Naive thymus-derived CD4-positive, alpha-beta T cell (primary cell): ENCODE measurements at regions not wholly inside any gene's neighbourhood (a gene's known extent, or its start where the extent isn't known, plus 50 kb on each side); places are given as distances from the start of the nearest gene placed in this dataset.

Experiments
- ATAC-seq: fragments of 150-1000 bp; cut with Tn5 transposase; 2 replicates; pipeline ENCODE4 v1.10.0; 2021; ENCODE audit warnings: mild to moderate bottlenecking, moderate library complexity
- CTCF ChIA-PET: fragments of 350-600 bp; sonication (Branson Sonifier 250); formaldehyde crosslinking; loops from one replicate; lab custom pipeline; 2021; ENCODE audit warnings: antibody characterized with exemption; lab: Charles Lee
- POLR2A ChIA-PET: fragments of 350-600 bp; sonication (Branson Sonifier 250); formaldehyde crosslinking; loops from one replicate; lab custom pipeline; 2021; ENCODE audit warnings: antibody characterized with exemption, inconsistent platforms; lab: Charles Lee
- DNase-seq, 9 donors: peaks; one replicate each; pipeline versions ENCODE4 v3.0.0 to v3.0.0-alpha.2; 2020 to 2022; ENCODE audit warnings: mixed read lengths in 1 of 9
- H3K27ac ChIP-seq: one replicate; pipeline ENCODE4 v1.7.0; 2013; ENCODE audit warnings: mild to moderate bottlenecking, low read depth, low read length, moderate library complexity
- H3K27me3 ChIP-seq, 2 donors: one replicate each; pipeline ENCODE4 v1.7.0; 2013; ENCODE audit warnings: low read length in 2 of 2, mild to moderate bottlenecking in 2 of 2, moderate library complexity in 2 of 2; ENCODE audit not compliant: control insufficient read depth in 2 of 2, insufficient read depth in 2 of 2
- H3K36me3 ChIP-seq, 3 experiments: 1 replicate in 2 of 3; 2 replicates in 1 of 3; pipeline ENCODE4 v1.7.0; 2013; ENCODE audit warnings: low read length in 3 of 3, mild to moderate bottlenecking in 3 of 3, moderate library complexity in 1 of 3; ENCODE audit not compliant: insufficient read depth in 3 of 3, control insufficient read depth in 2 of 3
- H3K4me1 ChIP-seq, 2 donors: one replicate each; pipeline ENCODE4 v1.7.0; 2013; ENCODE audit warnings: low read length in 2 of 2, mild to moderate bottlenecking in 2 of 2, moderate library complexity in 1 of 2; ENCODE audit not compliant: control insufficient read depth in 2 of 2, insufficient read depth in 2 of 2
- H3K4me3 ChIP-seq: 2 replicates; pipeline ENCODE4 v1.7.0; 2013; ENCODE audit warnings: mild to moderate bottlenecking, low read length
- H3K9me3 ChIP-seq, 3 experiments: 1 replicate in 2 of 3; 2 replicates in 1 of 3; pipeline ENCODE4 v1.7.0; 2013; ENCODE audit warnings: low read length in 3 of 3; ENCODE audit not compliant: control insufficient read depth in 2 of 3
- H3K27ac Mint-ChIP-seq, 9 donors: one replicate each; pipeline ENCODE4 v1.8.0; 2020 to 2022; ENCODE audit warnings: mixed read lengths in 9 of 9, mild to moderate bottlenecking in 8 of 9, moderate library complexity in 5 of 9, inconsistent platforms in 2 of 9
- H3K27me3 Mint-ChIP-seq, 5 donors: one replicate each; pipeline ENCODE4 v1.8.0; 2021 to 2022; ENCODE audit warnings: mixed read lengths in 5 of 5, mild to moderate bottlenecking in 1 of 5
- H3K36me3 Mint-ChIP-seq, 5 donors: one replicate each; pipeline ENCODE4 v1.8.0; 2020 to 2022; ENCODE audit warnings: mixed read lengths in 5 of 5, mild to moderate bottlenecking in 3 of 5, inconsistent platforms in 1 of 5
- H3K4me1 Mint-ChIP-seq, 7 donors: one replicate each; pipeline ENCODE4 v1.8.0; 2020 to 2022; ENCODE audit warnings: mixed read lengths in 7 of 7, mild to moderate bottlenecking in 3 of 7, inconsistent platforms in 1 of 7
- H3K4me3 Mint-ChIP-seq, 10 donors: one replicate each; pipeline ENCODE4 v1.8.0; 2020 to 2022; ENCODE audit warnings: mild to moderate bottlenecking in 10 of 10, mixed read lengths in 10 of 10, moderate library complexity in 6 of 10, inconsistent platforms in 2 of 10
- H3K9me3 Mint-ChIP-seq, 11 donors: one replicate each; pipeline ENCODE4 v1.8.0; 2020 to 2022; ENCODE audit warnings: mixed read lengths in 11 of 11, mild to moderate bottlenecking in 4 of 11, inconsistent platforms in 1 of 11, moderate library complexity in 1 of 11
- intact Hi-C, 2 donors: fragments of 100-400 bp; cut with micrococcal nuclease; formaldehyde crosslinking; loops; one replicate each; pipeline ENCODE4 v1.15.1; 2023

DNA sequence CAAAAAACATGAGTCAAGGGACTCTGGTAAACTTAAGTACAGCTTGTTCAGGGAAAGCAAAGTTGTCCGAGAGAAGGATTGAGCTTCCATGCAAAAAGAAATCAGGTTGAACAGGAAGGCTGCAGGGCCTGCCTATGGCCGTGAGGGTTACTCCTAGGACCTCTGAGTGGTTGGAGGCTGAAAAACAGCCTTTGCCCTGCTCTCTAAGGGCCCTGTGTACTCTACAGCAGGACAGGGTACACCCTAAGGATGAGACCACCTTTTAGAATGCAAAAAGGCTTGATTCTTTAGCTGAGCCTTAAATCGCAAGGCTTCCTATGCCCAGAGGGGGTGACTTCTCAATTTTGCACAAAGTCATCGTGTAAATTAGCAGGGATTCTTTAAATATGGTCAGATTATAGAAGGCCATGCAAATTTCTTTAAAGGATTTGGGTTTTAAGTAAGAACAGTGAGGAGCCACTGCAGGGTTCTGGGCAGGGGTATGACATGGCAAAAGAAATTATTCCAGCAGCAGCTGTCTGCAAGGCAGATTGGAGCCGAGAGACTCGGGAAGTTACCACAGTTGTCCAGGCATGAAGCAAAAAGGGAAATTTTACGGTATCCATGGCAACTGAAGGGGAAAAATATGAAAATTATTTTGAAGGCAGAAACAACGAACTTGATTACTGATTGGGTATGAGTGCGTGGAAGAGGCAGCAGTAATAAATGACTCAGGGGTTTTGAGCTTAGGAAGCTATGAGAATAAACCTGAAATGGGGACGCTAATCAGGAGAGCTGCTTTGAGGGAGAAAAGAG is 91.8 kb downstream of the FAM76B start:
- POLR2A ChIA-PET: interaction anchor here (0.6 to 13.2 kb wide), 10 partner anchors 8 to 631 kb away, joined by 3 to 127 read pairs (median 6); partner anchors contain the start of genes SESN3 and SRSF8
- Histone ChIP-seq H3K36me3 (no peaks in the 10 kb centered on the region), H3K4me1 (peaks cover 34 to 51% of the 10 kb centered on the region in 2 donors), H3K27me3 (no peaks in the 10 kb centered on the region), H3K9me3 (peaks cover 0 to 5% (median 0%) of the 10 kb centered on the region in 3 experiments), H3K4me3 (no peak overlapping the region), H3K27ac (peak overlapping the region; percentile 85)
- CTCF ChIA-PET: interaction anchor here (3.5 kb wide), 1 partner anchor 9 kb away, joined by 18 read pairs; no protein-coding TSS in a partner anchor
- DNase-seq (no peak), ATAC-seq (no peak)
- Mint-ChIP-seq H3K27ac (peak overlapping the region in 8 of 9 donors; percentile 95 to 99 (median 96)), H3K4me1 (peaks cover 32 to 71% (median 62%) of the 10 kb centered on the region in 7 donors), H3K27me3 (no peaks in the 10 kb centered on the region), H3K36me3 (peaks cover 0 to 41% (median 0%) of the 10 kb centered on the region in 5 donors), H3K4me3 (peak overlapping the region in 7 of 10 donors; percentile 48 to 87 (median 72)), H3K9me3 (peaks cover 0 to 14% (median 4%) of the 10 kb centered on the region in 11 donors)
- intact Hi-C loops: loop anchor here in 1 of 2 donors (5.0 kb wide), 1 partner anchor 36 kb away; no protein-coding TSS in a partner anchor

DNA sequence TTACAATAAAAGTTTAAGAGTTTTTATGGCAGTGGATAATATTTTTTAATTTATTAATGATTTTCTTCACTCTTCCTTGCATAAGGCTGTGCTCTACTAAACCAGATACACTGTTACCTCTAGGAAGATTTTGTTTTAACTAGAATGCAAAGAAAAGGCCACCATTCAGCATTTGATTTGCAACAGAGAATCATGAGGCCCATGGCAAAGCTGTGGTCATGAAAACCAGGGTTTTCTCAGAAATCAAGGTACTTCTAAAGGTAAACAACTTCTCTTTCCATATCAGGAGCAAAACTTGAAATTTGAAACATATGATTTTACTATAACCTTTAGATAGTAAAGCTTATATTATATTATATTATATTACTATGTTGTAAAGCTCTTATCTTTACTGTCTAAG is 94.4 kb downstream of the FAM76B start:
- peak overlapping the region in 4 of 9 donors; percentile 26 to 99 (median 67) for H3K27ac Mint-ChIP-seq
- ChIA-PET CTCF (interaction anchor here (0.9 to 1.7 kb wide), 2 partner anchors 10 to 542 kb away, joined by 4 to 7 read pairs; no protein-coding TSS in a partner anchor), POLR2A (interaction anchor here (0.7 to 6.1 kb wide), 8 partner anchors 9 to 545 kb away, joined by 3 to 27 read pairs (median 10); partner anchors contain the start of gene SESN3)
- H3K36me3 Mint-ChIP-seq: peaks cover 0 to 40% (median 0%) of the 10 kb centered on the region in 5 donors
- no peaks in the 10 kb centered on the region for H3K27me3 Mint-ChIP-seq
- H3K4me3 Mint-ChIP-seq: no peak overlapping the region
- Histone ChIP-seq H3K9me3 (peaks cover 0 to 5% (median 0%) of the 10 kb centered on the region in 3 experiments), H3K4me3 (no peak overlapping the region), H3K4me1 (peaks cover 15 to 46% of the 10 kb centered on the region in 2 donors), H3K36me3 (no peaks in the 10 kb centered on the region), H3K27ac (no peak overlapping the region), H3K27me3 (no peaks in the 10 kb centered on the region)
- no peak for DNase-seq
- H3K4me1 Mint-ChIP-seq: peaks cover 27 to 57% (median 47%) of the 10 kb centered on the region in 7 donors
- intact Hi-C loops: loop anchor here in 1 of 2 donors (5.0 kb wide), 1 partner anchor 33 kb away; no protein-coding TSS in a partner anchor
- H3K9me3 Mint-ChIP-seq: peaks cover 0 to 14% (median 4%) of the 10 kb centered on the region in 11 donors
- ATAC-seq: no peak

DNA sequence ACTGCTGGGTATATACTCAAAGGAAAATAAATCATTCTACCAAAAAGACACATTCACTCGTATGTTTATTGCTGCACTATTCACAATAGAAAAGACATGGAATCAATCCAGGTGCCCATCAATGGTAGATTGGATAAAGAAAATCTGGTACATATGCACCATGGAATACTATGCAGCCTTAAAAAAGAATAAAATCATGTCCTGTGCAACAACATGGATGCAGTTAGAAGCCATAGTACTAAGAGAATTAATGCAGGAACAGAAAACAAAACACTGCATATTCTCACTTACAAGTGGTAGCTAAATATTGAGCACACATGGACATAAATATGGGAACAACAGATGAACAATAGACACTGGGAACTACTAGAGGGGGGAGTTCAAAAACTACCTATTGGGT is 96.3 kb downstream of the FAM76B start:
- H3K4me3 ChIP-seq: no peak overlapping the region
- no peaks in the 10 kb centered on the region for H3K27me3 Mint-ChIP-seq
- H3K4me1 Mint-ChIP-seq: peaks cover 12 to 38% (median 29%) of the 10 kb centered on the region in 7 donors
- no peaks in the 10 kb centered on the region for H3K36me3 ChIP-seq
- H3K9me3 ChIP-seq: peaks cover 0 to 5% (median 0%) of the 10 kb centered on the region in 3 experiments
- H3K27ac Mint-ChIP-seq: no peak overlapping the region
- peaks cover 17 to 41% of the 10 kb centered on the region in 2 donors for H3K4me1 ChIP-seq
- CTCF ChIA-PET: interaction anchor here (0.8 to 1.6 kb wide), 2 partner anchors 12 kb away, joined by 3 to 9 read pairs; no protein-coding TSS in a partner anchor
- ATAC-seq (no peak), DNase-seq (no peak)
- no peak overlapping the region for H3K27ac ChIP-seq
- H3K27me3 ChIP-seq: no peaks in the 10 kb centered on the region
- POLR2A ChIA-PET: interaction anchor here (0.8 to 6.1 kb wide), 5 partner anchors 8 to 462 kb away, joined by 3 to 27 read pairs (median 20); partner anchors contain the start of gene SESN3
- H3K4me3 Mint-ChIP-seq: no peak overlapping the region
- intact Hi-C loops: no loop called here
- H3K9me3 Mint-ChIP-seq: peaks cover 0 to 13% (median 4%) of the 10 kb centered on the region in 11 donors
- H3K36me3 Mint-ChIP-seq: peaks cover 0 to 35% (median 0%) of the 10 kb centered on the region in 5 donors

DNA sequence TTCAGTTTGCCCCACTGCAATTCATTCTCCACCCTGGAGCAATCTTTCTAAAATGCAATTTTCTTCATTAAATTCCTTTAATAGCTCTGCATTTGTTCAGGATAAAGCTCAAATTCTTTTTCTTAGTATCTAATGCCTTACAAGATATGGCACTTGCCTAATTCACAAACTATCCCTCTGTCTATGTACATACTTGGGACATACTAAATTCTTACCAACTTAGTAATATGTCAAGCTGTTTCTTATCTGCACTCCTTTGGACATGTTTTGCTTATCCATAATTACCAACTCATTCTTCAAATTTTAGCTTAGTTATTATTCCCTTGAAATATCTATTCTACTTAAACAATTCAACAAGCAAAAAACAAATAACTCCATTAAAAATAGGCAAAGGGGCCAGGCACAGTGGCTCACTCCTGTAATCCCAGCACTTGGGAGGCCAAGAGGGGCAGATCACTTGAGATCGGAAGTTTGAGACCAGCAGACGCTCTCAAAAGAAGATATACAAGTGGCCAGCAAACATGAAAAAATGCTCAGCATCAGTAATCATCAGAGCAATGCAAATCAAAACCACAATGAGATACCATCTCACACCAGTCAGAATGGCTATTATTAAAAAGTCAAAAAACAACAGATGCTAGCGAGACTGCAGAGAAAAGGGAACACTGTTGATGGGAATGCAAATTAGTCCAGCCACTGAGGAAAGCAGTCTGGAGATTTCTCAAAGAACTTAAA is 96.9 kb downstream of the FAM76B start:
- intact Hi-C loops: no loop called here
- ChIA-PET CTCF (interaction anchor here (0.6 to 0.8 kb wide), 2 partner anchors 13 to 20 kb away, joined by 3 read pairs; no protein-coding TSS in a partner anchor), POLR2A (interaction anchor here (0.8 to 6.1 kb wide), 5 partner anchors 12 to 461 kb away, joined by 3 to 24 read pairs (median 20); partner anchors contain the start of gene SESN3)
- DNase-seq: no peak
- H3K4me1 Mint-ChIP-seq: peaks cover 7 to 38% (median 26%) of the 10 kb centered on the region in 7 donors
- peak overlapping the region in 1 of 9 donors; percentile 32 for H3K27ac Mint-ChIP-seq
- H3K4me1 ChIP-seq: peaks cover 22 to 41% of the 10 kb centered on the region in 2 donors
- peaks cover 0 to 5% (median 0%) of the 10 kb centered on the region in 3 experiments for H3K9me3 ChIP-seq
- no peaks in the 10 kb centered on the region for H3K36me3 ChIP-seq
- H3K27me3 ChIP-seq: no peaks in the 10 kb centered on the region
- H3K9me3 Mint-ChIP-seq: peaks cover 0 to 13% (median 4%) of the 10 kb centered on the region in 11 donors
- H3K27ac ChIP-seq: no peak overlapping the region
- no peak overlapping the region for H3K4me3 ChIP-seq
- H3K4me3 Mint-ChIP-seq: no peak overlapping the region
- peaks cover 0 to 34% (median 0%) of the 10 kb centered on the region in 5 donors for H3K36me3 Mint-ChIP-seq
- no peak for ATAC-seq
- no peaks in the 10 kb centered on the region for H3K27me3 Mint-ChIP-seq

DNA sequence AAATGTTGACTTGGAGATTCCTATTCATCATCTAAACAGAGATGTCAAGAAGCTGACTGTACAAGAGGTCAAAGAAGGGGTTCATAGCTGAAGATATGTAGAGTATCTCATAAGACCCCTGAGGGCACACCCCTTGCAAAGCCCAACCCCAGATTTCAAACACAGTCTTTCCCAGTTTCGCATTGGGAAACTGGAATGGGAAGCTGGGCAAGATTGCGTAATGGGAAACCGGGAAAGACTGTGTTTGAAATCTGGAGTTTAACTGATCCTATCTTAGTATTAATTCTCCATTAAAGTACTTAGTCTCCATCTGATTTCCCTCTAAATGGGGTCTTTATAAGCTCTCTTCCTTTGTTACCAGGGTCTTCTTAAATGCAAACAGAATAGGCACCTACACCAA is 99.5 kb downstream of the FAM76B start:
- H3K27me3 ChIP-seq: no peaks in the 10 kb centered on the region
- peaks cover 25 to 54% of the 10 kb centered on the region in 2 donors for H3K4me1 ChIP-seq
- peak overlapping the region; percentile 73 for H3K27ac ChIP-seq
- peaks cover 0 to 9% (median 3%) of the 10 kb centered on the region in 11 donors for H3K9me3 Mint-ChIP-seq
- H3K4me3 Mint-ChIP-seq: no peak overlapping the region
- ATAC-seq (no peak), DNase-seq (no peak)
- H3K9me3 ChIP-seq: peaks cover 0 to 5% (median 0%) of the 10 kb centered on the region in 3 experiments
- POLR2A ChIA-PET: interaction anchor here (0.6 to 3.5 kb wide), 12 partner anchors 9 to 623 kb away, joined by 3 to 44 read pairs (median 8); partner anchors contain the start of genes SESN3 and SRSF8
- H3K36me3 ChIP-seq: no peaks in the 10 kb centered on the region
- no peaks in the 10 kb centered on the region for H3K27me3 Mint-ChIP-seq
- peaks cover 0 to 26% (median 0%) of the 10 kb centered on the region in 5 donors for H3K36me3 Mint-ChIP-seq
- intact Hi-C loops: no loop called here
- H3K4me1 Mint-ChIP-seq: peaks cover 2 to 39% (median 21%) of the 10 kb centered on the region in 7 donors
- peak overlapping the region; percentile 15 for H3K4me3 ChIP-seq
- no peak overlapping the region for H3K27ac Mint-ChIP-seq
- CTCF ChIA-PET: interaction anchor here (0.6 to 2.4 kb wide), 6 partner anchors 9 to 536 kb away, joined by 3 to 18 read pairs (median 4); partner anchors contain the start of gene SESN3
